ENCODE measurements at regions not wholly inside any gene's neighbourhood (a gene's known extent, or its start where the extent isn't known, plus 50 kb on each side); places are given as distances from the start of the nearest gene placed in this dataset.
"Not testable (repeated sequence)": the region's sequence is repeated elsewhere in the genome, so short reads cannot be mapped to it uniquely, and the experiment has no call there.

GRCh38 chr1:173307845-173308244 is 100.7 kb upstream of the TNFSF4 start:
- TF ChIP-seq CTCF (IDR thresholded peaks at IDR 0.05; ENCODE audit: insufficient read depth, missing control alignments) = no peak

GRCh38 chr1:173314656-173315055 is 107.5 kb upstream of the TNFSF4 start:
- FAIRE-seq = no peak
- no peak for TF ChIP-seq CTCF (IDR thresholded peaks at IDR 0.05; ENCODE audit: insufficient read depth, missing control alignments)

More at GRCh38 chr1:173307845-173308244, 100.7 kb upstream of the TNFSF4 start:
- FAIRE-seq (peak; percentile 29), DNase-seq (ENCODE audit: insufficient read length, low spot score) (no peak)

GRCh38 chr1:173315296-173315695 is 108.2 kb upstream of the TNFSF4 start:
- TF ChIP-seq CTCF (IDR thresholded peaks at IDR 0.05; ENCODE audit: insufficient read depth, missing control alignments) = no peak
- DNase-seq (ENCODE audit: insufficient read length, low spot score) = no peak
- FAIRE-seq = peak; percentile 32

More at GRCh38 chr1:173314656-173315055, 107.5 kb upstream of the TNFSF4 start:
- DNase-seq (ENCODE audit: insufficient read length, low spot score) = no peak

- DNase-seq (ENCODE audit: insufficient read length, low spot score) (no peak), FAIRE-seq (no peak)
- TF ChIP-seq CTCF (IDR thresholded peaks at IDR 0.05; ENCODE audit: insufficient read depth, missing control alignments) = no peak
Observed at GRCh38 chr1:173318788-173319187, 111.7 kb upstream of the TNFSF4 start.

- not testable (repeated sequence) for FAIRE-seq; DNase-seq (ENCODE audit: insufficient read length, low spot score)
Observed at GRCh38 chr1:173324352-173324751, 117.2 kb upstream of the TNFSF4 start.

- DNase-seq (ENCODE audit: insufficient read length, low spot score); FAIRE-seq: not testable (repeated sequence)
Observed at GRCh38 chr1:173327987-173328386, 120.9 kb upstream of the TNFSF4 start.

GRCh38 chr1:173328961-173329360 is 121.8 kb upstream of the TNFSF4 start:
- no peak for DNase-seq (ENCODE audit: insufficient read length, low spot score)

GRCh38 chr1:173329726-173330125 is 122.6 kb upstream of the TNFSF4 start:
- DNase-seq (ENCODE audit: insufficient read length, low spot score) (no peak), FAIRE-seq (no peak)
- no peak for TF ChIP-seq CTCF (IDR thresholded peaks at IDR 0.05; ENCODE audit: insufficient read depth, missing control alignments)

More at GRCh38 chr1:173328961-173329360, 121.8 kb upstream of the TNFSF4 start:
- no peak for TF ChIP-seq CTCF (IDR thresholded peaks at IDR 0.05; ENCODE audit: insufficient read depth, missing control alignments)
- FAIRE-seq = no peak

All from D721Med (cell line).